Astrocyte (in vitro differentiated cells and primary cell): ENCODE measurements at regions not wholly inside any gene's neighbourhood (a gene's known extent, or its start where the extent isn't known, plus 50 kb on each side); places are given as distances from the start of the nearest gene placed in this dataset.

Experiments used
- CTCF ChIP-seq: IDR thresholded peaks from 2 replicates; pipeline ENCODE4 v1.5.1; 2011; ENCODE audit warnings: low read depth, mild to moderate bottlenecking, inconsistent platforms, low read length, moderate library complexity; ENCODE audit not compliant: insufficient read depth
- EZH2 ChIP-seq: IDR thresholded peaks from 2 replicates; pipeline ENCODE4 v1.6.1; 2012; ENCODE audit warnings: mild to moderate bottlenecking, low read length, inconsistent platforms; ENCODE audit not compliant: insufficient read depth

GRCh38 chr14:104335611-104336010, 197.2 kb downstream of the KIF26A start:
- TF ChIP-seq CTCF = no peak
- no peak for TF ChIP-seq EZH2
